ENCODE measurements at regions not wholly inside any gene's neighbourhood (a gene's known extent, or its start where the extent isn't known, plus 50 kb on each side); places are given as distances from the start of the nearest gene placed in this dataset.
"Not testable (repeated sequence)": the region's sequence is repeated elsewhere in the genome, so short reads cannot be mapped to it uniquely, and the experiment has no call there.

- no peaks in the 10 kb centered on the region for H3K4me1 ChIP-seq (ENCODE audit: control insufficient read depth, insufficient read depth, low read length)
- no peak overlapping the region for H3K4me2 ChIP-seq (ENCODE audit: low read length)
- H3K9ac ChIP-seq (ENCODE audit: low read depth, low read length): no peak overlapping the region
- H3K27me3 ChIP-seq (ENCODE audit: control insufficient read depth, insufficient read depth, low read length): no peaks in the 10 kb centered on the region
- no peaks in the 10 kb centered on the region for H3K36me3 ChIP-seq (ENCODE audit: insufficient read depth, low read length)
- peaks cover 3% of the 10 kb centered on the region for H3K9me3 ChIP-seq (replicated peaks; ENCODE audit: low read length)
- H3K4me3 ChIP-seq (ENCODE audit: low read length): no peak overlapping the region
Observed at GRCh38 chr1:188017921-188018320, 1189.2 kb downstream of the PLA2G4A start.

- no peaks in the 10 kb centered on the region for H3K36me3 ChIP-seq (ENCODE audit: insufficient read depth, low read length)
- no peak overlapping the region for H3K9ac ChIP-seq (ENCODE audit: low read depth, low read length)
- no peak overlapping the region for H3K4me2 ChIP-seq (ENCODE audit: low read length)
- no peaks in the 10 kb centered on the region for H3K27me3 ChIP-seq (ENCODE audit: control insufficient read depth, insufficient read depth, low read length)
- no peak overlapping the region for H3K4me3 ChIP-seq (ENCODE audit: low read length)
- no peaks in the 10 kb centered on the region for H3K9me3 ChIP-seq (replicated peaks; ENCODE audit: low read length)
- no peaks in the 10 kb centered on the region for H3K4me1 ChIP-seq (ENCODE audit: control insufficient read depth, insufficient read depth, low read length)
Observed at GRCh38 chr1:188022661-188023060, 1193.9 kb downstream of the PLA2G4A start.

GRCh38 chr1:188023206-188023605, 1194.5 kb downstream of the PLA2G4A start:
- no peaks in the 10 kb centered on the region for H3K27me3 ChIP-seq (ENCODE audit: control insufficient read depth, insufficient read depth, low read length)
- H3K9me3 ChIP-seq (replicated peaks; ENCODE audit: low read length): no peaks in the 10 kb centered on the region
- no peaks in the 10 kb centered on the region for H3K36me3 ChIP-seq (ENCODE audit: insufficient read depth, low read length)
- no peak overlapping the region for H3K4me3 ChIP-seq (ENCODE audit: low read length)
- no peaks in the 10 kb centered on the region for H3K4me1 ChIP-seq (ENCODE audit: control insufficient read depth, insufficient read depth, low read length)
- H3K4me2 ChIP-seq (ENCODE audit: low read length): no peak overlapping the region
- H3K9ac ChIP-seq (ENCODE audit: low read depth, low read length): no peak overlapping the region

- H3K4me1 ChIP-seq (ENCODE audit: control insufficient read depth, insufficient read depth, low read length): no peaks in the 10 kb centered on the region
Observed at GRCh38 chr1:188027613-188028012, 1198.9 kb downstream of the PLA2G4A start.

GRCh38 chr1:188037572-188037971, 1208.8 kb downstream of the PLA2G4A start:
- H3K9me3 ChIP-seq (replicated peaks; ENCODE audit: low read length); H3K4me2 ChIP-seq (ENCODE audit: low read length); H3K9ac ChIP-seq (ENCODE audit: low read depth, low read length); H3K36me3 ChIP-seq (ENCODE audit: insufficient read depth, low read length); H3K4me3 ChIP-seq (ENCODE audit: low read length); H3K4me1 ChIP-seq (ENCODE audit: control insufficient read depth, insufficient read depth, low read length); H3K27me3 ChIP-seq (ENCODE audit: control insufficient read depth, insufficient read depth, low read length): not testable (repeated sequence)

More at GRCh38 chr1:188027613-188028012, 1198.9 kb downstream of the PLA2G4A start:
- Histone ChIP-seq H3K4me2 (ENCODE audit: low read length) (no peak overlapping the region), H3K4me3 (ENCODE audit: low read length) (no peak overlapping the region), H3K27me3 (ENCODE audit: control insufficient read depth, insufficient read depth, low read length) (no peaks in the 10 kb centered on the region), H3K36me3 (ENCODE audit: insufficient read depth, low read length) (no peaks in the 10 kb centered on the region), H3K9me3 (replicated peaks; ENCODE audit: low read length) (no peaks in the 10 kb centered on the region), H3K9ac (ENCODE audit: low read depth, low read length) (no peak overlapping the region)

- H3K4me2 ChIP-seq (ENCODE audit: low read length): no peak overlapping the region
- H3K27me3 ChIP-seq (ENCODE audit: control insufficient read depth, insufficient read depth, low read length): no peaks in the 10 kb centered on the region
- no peaks in the 10 kb centered on the region for H3K36me3 ChIP-seq (ENCODE audit: insufficient read depth, low read length)
- no peak overlapping the region for H3K4me3 ChIP-seq (ENCODE audit: low read length)
- no peaks in the 10 kb centered on the region for H3K4me1 ChIP-seq (ENCODE audit: control insufficient read depth, insufficient read depth, low read length)
- H3K9ac ChIP-seq (ENCODE audit: low read depth, low read length): no peak overlapping the region
- H3K9me3 ChIP-seq (replicated peaks; ENCODE audit: low read length): no peaks in the 10 kb centered on the region
Observed at GRCh38 chr1:188043536-188044245, 1214.9 kb downstream of the PLA2G4A start.

GRCh38 chr1:188050250-188050649, 1221.5 kb downstream of the PLA2G4A start:
- Histone ChIP-seq H3K36me3 (ENCODE audit: insufficient read depth, low read length) (no peaks in the 10 kb centered on the region), H3K27me3 (ENCODE audit: control insufficient read depth, insufficient read depth, low read length) (no peaks in the 10 kb centered on the region), H3K9me3 (replicated peaks; ENCODE audit: low read length) (no peaks in the 10 kb centered on the region)

GRCh38 chr1:188056011-188056410, 1227.3 kb downstream of the PLA2G4A start:
- Histone ChIP-seq H3K9ac (ENCODE audit: low read depth, low read length) (no peak overlapping the region), H3K4me3 (ENCODE audit: low read length) (no peak overlapping the region), H3K27me3 (ENCODE audit: control insufficient read depth, insufficient read depth, low read length) (no peaks in the 10 kb centered on the region), H3K4me2 (ENCODE audit: low read length) (no peak overlapping the region), H3K4me1 (ENCODE audit: control insufficient read depth, insufficient read depth, low read length) (no peaks in the 10 kb centered on the region), H3K9me3 (replicated peaks; ENCODE audit: low read length) (no peaks in the 10 kb centered on the region), H3K36me3 (ENCODE audit: insufficient read depth, low read length) (no peaks in the 10 kb centered on the region)

More at GRCh38 chr1:188050250-188050649, 1221.5 kb downstream of the PLA2G4A start:
- Histone ChIP-seq H3K4me2 (ENCODE audit: low read length) (no peak overlapping the region), H3K9ac (ENCODE audit: low read depth, low read length) (no peak overlapping the region), H3K4me1 (ENCODE audit: control insufficient read depth, insufficient read depth, low read length) (no peaks in the 10 kb centered on the region), H3K4me3 (ENCODE audit: low read length) (no peak overlapping the region)

GRCh38 chr1:188058801-188059200, 1230.1 kb downstream of the PLA2G4A start:
- no peaks in the 10 kb centered on the region for H3K9me3 ChIP-seq (replicated peaks; ENCODE audit: low read length)

GRCh38 chr1:188061881-188062280, 1233.1 kb downstream of the PLA2G4A start:
- no peak overlapping the region for H3K4me2 ChIP-seq (ENCODE audit: low read length)
- H3K4me3 ChIP-seq (ENCODE audit: low read length): no peak overlapping the region
- H3K4me1 ChIP-seq (ENCODE audit: control insufficient read depth, insufficient read depth, low read length): no peaks in the 10 kb centered on the region
- H3K9me3 ChIP-seq (replicated peaks; ENCODE audit: low read length): no peaks in the 10 kb centered on the region
- no peaks in the 10 kb centered on the region for H3K27me3 ChIP-seq (ENCODE audit: control insufficient read depth, insufficient read depth, low read length)
- H3K36me3 ChIP-seq (ENCODE audit: insufficient read depth, low read length): no peaks in the 10 kb centered on the region
- no peak overlapping the region for H3K9ac ChIP-seq (ENCODE audit: low read depth, low read length)

More at GRCh38 chr1:188058801-188059200, 1230.1 kb downstream of the PLA2G4A start:
- no peaks in the 10 kb centered on the region for H3K4me1 ChIP-seq (ENCODE audit: control insufficient read depth, insufficient read depth, low read length)
- no peak overlapping the region for H3K4me3 ChIP-seq (ENCODE audit: low read length)
- no peak overlapping the region for H3K9ac ChIP-seq (ENCODE audit: low read depth, low read length)
- no peaks in the 10 kb centered on the region for H3K27me3 ChIP-seq (ENCODE audit: control insufficient read depth, insufficient read depth, low read length)
- no peaks in the 10 kb centered on the region for H3K36me3 ChIP-seq (ENCODE audit: insufficient read depth, low read length)
- no peak overlapping the region for H3K4me2 ChIP-seq (ENCODE audit: low read length)

GRCh38 chr1:188062456-188062855, 1233.7 kb downstream of the PLA2G4A start:
- Histone ChIP-seq H3K9me3 (replicated peaks; ENCODE audit: low read length) (no peaks in the 10 kb centered on the region), H3K36me3 (ENCODE audit: insufficient read depth, low read length) (no peaks in the 10 kb centered on the region), H3K9ac (ENCODE audit: low read depth, low read length) (no peak overlapping the region), H3K4me2 (ENCODE audit: low read length) (no peak overlapping the region), H3K4me3 (ENCODE audit: low read length) (no peak overlapping the region), H3K4me1 (ENCODE audit: control insufficient read depth, insufficient read depth, low read length) (no peaks in the 10 kb centered on the region), H3K27me3 (ENCODE audit: control insufficient read depth, insufficient read depth, low read length) (no peaks in the 10 kb centered on the region)

- no peak overlapping the region for H3K4me3 ChIP-seq (ENCODE audit: low read length)
- H3K9ac ChIP-seq (ENCODE audit: low read depth, low read length): no peak overlapping the region
- H3K36me3 ChIP-seq (ENCODE audit: insufficient read depth, low read length): no peaks in the 10 kb centered on the region
- peaks cover 3% of the 10 kb centered on the region for H3K9me3 ChIP-seq (replicated peaks; ENCODE audit: low read length)
- no peak overlapping the region for H3K4me2 ChIP-seq (ENCODE audit: low read length)
- no peaks in the 10 kb centered on the region for H3K27me3 ChIP-seq (ENCODE audit: control insufficient read depth, insufficient read depth, low read length)
- no peaks in the 10 kb centered on the region for H3K4me1 ChIP-seq (ENCODE audit: control insufficient read depth, insufficient read depth, low read length)
Observed at GRCh38 chr1:188065917-188066316, 1237.2 kb downstream of the PLA2G4A start.
